CD8-positive, alpha-beta memory T cell (primary cell): ENCODE measurements at regions not wholly inside any gene's neighbourhood (a gene's known extent, or its start where the extent isn't known, plus 50 kb on each side); places are given as distances from the start of the nearest gene placed in this dataset.

Source experiments
- CTCF ChIA-PET: fragments of 350-600 bp; sonication (Branson Sonifier 250); formaldehyde crosslinking; loops from one replicate; lab custom pipeline; 2021; ENCODE audit warnings: antibody characterized with exemption; lab: Charles Lee
- POLR2A ChIA-PET: fragments of 350-600 bp; sonication (Branson Sonifier 250); formaldehyde crosslinking; loops from one replicate; lab custom pipeline; 2021; ENCODE audit warnings: antibody characterized with exemption; lab: Charles Lee
- DNase-seq, 5 donors: peaks; one replicate each; pipeline versions ENCODE4 v3.0.0 to v3.0.0-alpha.2; 2020 to 2022; ENCODE audit warnings: mixed read lengths in 1 of 5
- H3K27ac ChIP-seq: one replicate; pipeline ENCODE4 v1.7.0; 2013; ENCODE audit warnings: low read depth, mild to moderate bottlenecking, low read length, moderate library complexity
- H3K27me3 ChIP-seq: 2 replicates; pipeline ENCODE4 v1.7.0; 2013; ENCODE audit warnings: low read length, mild to moderate bottlenecking; ENCODE audit not compliant: insufficient read depth, poor library complexity, severe bottlenecking
- H3K36me3 ChIP-seq: 2 replicates; pipeline ENCODE4 v1.7.0; 2013; ENCODE audit warnings: mild to moderate bottlenecking, low read length, moderate library complexity; ENCODE audit not compliant: insufficient read depth
- H3K4me1 ChIP-seq: 2 replicates; pipeline ENCODE4 v1.7.0; 2013; ENCODE audit warnings: mild to moderate bottlenecking, low read length, moderate library complexity; ENCODE audit not compliant: insufficient read depth
- H3K4me3 ChIP-seq: 2 replicates; pipeline ENCODE4 v1.7.0; 2013; ENCODE audit warnings: mild to moderate bottlenecking, low read length
- H3K9me3 ChIP-seq: 2 replicates; pipeline ENCODE4 v1.7.0; 2013; ENCODE audit warnings: mild to moderate bottlenecking, low read length
- H3K27ac Mint-ChIP-seq, 8 donors: one replicate each; pipeline ENCODE4 v1.8.0; 2020 to 2021; ENCODE audit warnings: mixed read lengths in 8 of 8, mild to moderate bottlenecking in 6 of 8, inconsistent platforms in 3 of 8, moderate library complexity in 3 of 8
- H3K27me3 Mint-ChIP-seq, 2 donors: one replicate each; pipeline ENCODE4 v1.8.0; 2020 to 2021; ENCODE audit warnings: mixed read lengths in 2 of 2, mild to moderate bottlenecking in 1 of 2, moderate library complexity in 1 of 2
- H3K36me3 Mint-ChIP-seq, 3 donors: one replicate each; pipeline ENCODE4 v1.8.0; 2020 to 2021; ENCODE audit warnings: mixed read lengths in 3 of 3, inconsistent platforms in 1 of 3, mild to moderate bottlenecking in 1 of 3
- H3K4me1 Mint-ChIP-seq, 3 donors: one replicate each; pipeline ENCODE4 v1.8.0; 2020 to 2021; ENCODE audit warnings: mixed read lengths in 3 of 3, inconsistent platforms in 1 of 3, mild to moderate bottlenecking in 1 of 3
- H3K4me3 Mint-ChIP-seq, 7 donors: one replicate each; pipeline ENCODE4 v1.8.0; 2020 to 2021; ENCODE audit warnings: mixed read lengths in 7 of 7, mild to moderate bottlenecking in 6 of 7, moderate library complexity in 4 of 7, inconsistent platforms in 2 of 7
- H3K9me3 Mint-ChIP-seq, 5 donors: one replicate each; pipeline ENCODE4 v1.8.0; 2020 to 2022; ENCODE audit warnings: mixed read lengths in 5 of 5, mild to moderate bottlenecking in 3 of 5, moderate library complexity in 2 of 5, inconsistent platforms in 1 of 5

DNA sequence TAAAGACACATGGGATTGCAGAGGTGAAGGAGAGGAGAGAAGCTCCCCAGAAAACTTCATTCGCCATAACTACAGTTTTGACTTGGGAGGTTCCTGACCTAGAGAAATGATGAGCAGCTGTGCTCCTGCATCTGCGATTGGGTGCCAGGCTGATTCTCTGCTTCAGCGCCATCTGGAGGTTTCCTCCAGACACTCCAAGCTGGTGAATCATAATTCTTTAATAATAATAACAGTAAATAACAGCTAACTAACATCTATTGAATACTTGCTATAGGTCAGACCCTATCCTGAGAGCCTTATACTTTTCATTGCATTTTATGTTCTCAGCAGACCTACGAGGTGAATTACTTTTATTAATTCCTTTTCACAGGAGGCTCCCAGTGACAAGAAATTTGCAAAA is 575.8 kb downstream of the TOX3 start:
- DNase-seq: no peak

DNA sequence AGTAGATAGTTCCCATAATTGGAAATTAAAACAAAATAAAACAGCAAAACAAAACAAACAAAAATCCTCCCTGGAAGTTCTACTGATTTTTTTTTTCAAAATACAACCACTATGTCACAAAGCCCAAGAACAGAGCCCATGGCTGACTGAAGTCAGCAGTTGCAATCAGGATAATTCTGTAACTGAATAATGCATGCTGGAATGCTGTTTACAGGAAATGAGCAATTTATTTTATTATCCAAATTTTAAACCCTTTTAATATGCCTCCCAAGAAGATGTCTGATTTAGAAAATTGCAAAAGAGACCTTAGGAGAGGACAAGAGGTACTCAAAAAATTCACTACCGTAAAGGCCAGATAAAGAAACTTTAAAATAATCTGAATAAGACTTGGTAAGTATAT is 578.2 kb downstream of the TOX3 start:
- peaks cover 5 to 31% (median 8%) of the 10 kb centered on the region in 5 donors for H3K9me3 Mint-ChIP-seq

More for the DNA sequence above, 575.8 kb downstream of the TOX3 start:
- Histone ChIP-seq H3K4me3 (no peak overlapping the region), H3K9me3 (no peaks in the 10 kb centered on the region), H3K27ac (no peak overlapping the region), H3K36me3 (no peaks in the 10 kb centered on the region), H3K27me3 (no peaks in the 10 kb centered on the region), H3K4me1 (no peaks in the 10 kb centered on the region)
- Mint-ChIP-seq H3K4me3 (no peak overlapping the region), H3K9me3 (peaks cover 5 to 23% (median 6%) of the 10 kb centered on the region in 5 donors), H3K27me3 (peaks cover 0 to 1% of the 10 kb centered on the region in 2 donors), H3K36me3 (no peaks in the 10 kb centered on the region), H3K4me1 (no peaks in the 10 kb centered on the region), H3K27ac (no peak overlapping the region)
- POLR2A ChIA-PET: no interaction called here
- CTCF ChIA-PET: no interaction called here

DNA sequence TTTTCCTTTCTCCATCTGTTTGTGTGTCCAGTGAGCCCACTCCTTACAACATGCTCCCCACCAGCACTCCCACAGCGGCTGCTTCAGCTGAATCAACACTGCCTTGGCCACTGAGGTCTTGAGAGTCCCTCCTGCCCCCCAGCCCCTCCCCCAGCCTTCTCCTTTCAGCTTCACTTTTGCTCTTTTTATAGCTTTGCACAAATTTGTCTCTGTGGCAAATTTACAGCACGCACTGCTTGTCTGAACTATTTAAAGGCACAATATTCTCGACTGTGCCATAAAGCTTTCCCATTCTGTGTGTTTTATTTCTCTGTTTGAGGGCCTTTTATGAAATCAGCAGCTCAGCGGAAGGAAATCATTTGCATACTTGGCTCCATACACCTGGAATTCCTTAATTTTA is 579.3 kb downstream of the TOX3 start:
- Mint-ChIP-seq H3K4me1 (no peaks in the 10 kb centered on the region), H3K9me3 (peaks cover 3 to 31% (median 6%) of the 10 kb centered on the region in 5 donors), H3K27ac (no peak overlapping the region), H3K27me3 (no peaks in the 10 kb centered on the region), H3K36me3 (no peaks in the 10 kb centered on the region), H3K4me3 (no peak overlapping the region)
- no peak for DNase-seq
- Histone ChIP-seq H3K4me1 (no peaks in the 10 kb centered on the region), H3K36me3 (no peaks in the 10 kb centered on the region), H3K27me3 (no peaks in the 10 kb centered on the region), H3K4me3 (no peak overlapping the region), H3K27ac (no peak overlapping the region), H3K9me3 (no peaks in the 10 kb centered on the region)
- CTCF ChIA-PET: no interaction called here
- POLR2A ChIA-PET: no interaction called here

More for the DNA sequence above, 578.2 kb downstream of the TOX3 start:
- Histone ChIP-seq H3K36me3 (no peaks in the 10 kb centered on the region), H3K27ac (no peak overlapping the region), H3K9me3 (no peaks in the 10 kb centered on the region), H3K4me1 (no peaks in the 10 kb centered on the region), H3K4me3 (no peak overlapping the region), H3K27me3 (no peaks in the 10 kb centered on the region)
- DNase-seq: no peak
- ChIA-PET CTCF (no interaction called here), POLR2A (no interaction called here)
- H3K4me1 Mint-ChIP-seq: no peaks in the 10 kb centered on the region
- H3K27me3 Mint-ChIP-seq: peaks cover 0 to 1% of the 10 kb centered on the region in 2 donors
- H3K4me3 Mint-ChIP-seq: no peak overlapping the region
- no peaks in the 10 kb centered on the region for H3K36me3 Mint-ChIP-seq
- no peak overlapping the region for H3K27ac Mint-ChIP-seq

DNA sequence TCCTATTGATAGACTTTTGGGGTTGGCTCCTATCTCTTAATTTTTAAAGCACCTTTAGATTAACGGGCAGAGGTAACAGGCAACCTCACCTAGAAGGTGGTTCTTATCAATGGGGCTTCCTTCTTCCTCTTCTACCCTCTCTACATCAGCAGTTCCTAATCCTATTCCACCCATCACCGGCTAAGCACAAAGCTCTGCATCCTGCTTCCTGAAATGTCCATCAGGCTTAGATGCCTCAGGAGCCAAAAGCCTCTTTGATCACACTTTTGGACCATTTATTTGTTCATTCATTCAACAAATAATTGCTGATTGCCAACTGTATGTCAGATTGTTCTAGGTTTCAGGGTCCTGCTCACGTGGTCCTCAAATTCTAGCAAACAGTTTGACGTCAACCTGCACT is 586.0 kb downstream of the TOX3 start:
- Mint-ChIP-seq H3K27ac (no peak overlapping the region), H3K4me1 (no peaks in the 10 kb centered on the region), H3K27me3 (peaks cover 0 to 2% of the 10 kb centered on the region in 2 donors), H3K36me3 (no peaks in the 10 kb centered on the region), H3K9me3 (peaks cover 2 to 13% (median 5%) of the 10 kb centered on the region in 5 donors), H3K4me3 (no peak overlapping the region)
- DNase-seq: no peak
- no peaks in the 10 kb centered on the region for H3K4me1 ChIP-seq
- no peaks in the 10 kb centered on the region for H3K9me3 ChIP-seq
- no peaks in the 10 kb centered on the region for H3K36me3 ChIP-seq
- ChIA-PET CTCF (no interaction called here), POLR2A (no interaction called here)
- H3K27ac ChIP-seq: no peak overlapping the region
- no peaks in the 10 kb centered on the region for H3K27me3 ChIP-seq
- H3K4me3 ChIP-seq: no peak overlapping the region

DNA sequence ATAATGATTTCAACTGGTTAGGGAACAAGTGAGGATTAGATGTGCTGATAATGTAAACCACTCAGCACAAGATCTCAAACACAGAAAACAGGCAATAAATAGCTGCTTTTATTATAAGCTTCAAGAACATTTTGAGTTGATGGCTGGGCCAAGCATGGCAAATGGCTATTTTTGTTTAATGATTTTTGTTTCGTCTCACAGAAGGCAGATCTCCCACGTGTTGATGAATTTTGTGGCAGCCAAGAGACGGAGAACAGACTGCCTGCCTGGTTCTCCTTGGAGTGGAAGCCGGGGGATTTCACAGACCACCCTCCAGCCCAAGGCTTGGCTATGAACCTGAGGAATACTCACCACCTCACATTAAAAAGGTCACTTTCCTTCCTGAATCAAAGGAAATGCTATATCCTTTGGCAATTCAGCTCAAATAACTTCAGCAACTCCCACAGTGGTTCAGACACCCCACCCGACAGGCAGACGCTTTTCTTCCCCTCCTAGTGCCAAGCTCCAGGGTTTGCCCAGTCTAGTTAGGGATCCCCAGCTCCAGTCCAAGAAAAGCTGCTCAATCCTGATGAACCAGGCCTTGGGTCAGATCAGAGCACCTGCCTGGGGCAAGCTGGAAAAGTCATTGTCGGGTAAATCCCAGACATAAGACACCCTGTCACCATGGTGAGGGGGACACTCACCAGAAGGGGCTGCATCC is 593.5 kb downstream of the TOX3 start:
- ChIA-PET CTCF (no interaction called here), POLR2A (no interaction called here)
- H3K4me1 ChIP-seq: no peaks in the 10 kb centered on the region
- H3K4me3 ChIP-seq: no peak overlapping the region
- no peaks in the 10 kb centered on the region for H3K4me1 Mint-ChIP-seq
- H3K27me3 ChIP-seq: no peaks in the 10 kb centered on the region
- H3K27me3 Mint-ChIP-seq: peaks cover 0 to 2% of the 10 kb centered on the region in 2 donors
- H3K27ac ChIP-seq: no peak overlapping the region
- H3K36me3 ChIP-seq: no peaks in the 10 kb centered on the region
- no peak overlapping the region for H3K27ac Mint-ChIP-seq
- H3K4me3 Mint-ChIP-seq: no peak overlapping the region
- no peaks in the 10 kb centered on the region for H3K9me3 ChIP-seq
- peaks cover 0 to 15% (median 2%) of the 10 kb centered on the region in 5 donors for H3K9me3 Mint-ChIP-seq
- H3K36me3 Mint-ChIP-seq: no peaks in the 10 kb centered on the region
- DNase-seq: no peak

DNA sequence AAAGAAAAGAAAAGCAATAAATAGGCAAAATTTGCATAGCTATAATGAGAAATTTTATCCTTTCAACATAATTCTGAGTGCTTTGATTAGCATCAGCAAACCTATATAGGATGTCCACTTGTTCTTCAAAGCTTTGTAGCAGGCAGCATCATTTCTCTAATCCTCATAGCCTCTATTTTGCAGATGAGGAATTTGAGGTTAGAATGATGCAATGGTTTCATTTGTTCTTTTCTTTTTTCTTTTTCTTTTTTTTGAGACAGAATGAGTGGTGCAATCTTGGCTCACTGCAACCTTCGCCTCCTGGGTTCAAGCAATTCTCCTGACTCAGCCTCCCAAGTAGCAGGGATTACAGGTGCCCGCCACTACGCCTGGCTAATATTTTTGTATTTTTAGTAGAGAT is 594.4 kb downstream of the TOX3 start:
- Mint-ChIP-seq H3K36me3 (no peaks in the 10 kb centered on the region), H3K4me3 (no peak overlapping the region), H3K27me3 (peaks cover 0 to 2% of the 10 kb centered on the region in 2 donors), H3K9me3 (peaks cover 0 to 15% (median 0%) of the 10 kb centered on the region in 5 donors), H3K4me1 (no peaks in the 10 kb centered on the region), H3K27ac (no peak overlapping the region)
- POLR2A ChIA-PET: no interaction called here
- H3K9me3 ChIP-seq: no peaks in the 10 kb centered on the region
- H3K4me1 ChIP-seq: no peaks in the 10 kb centered on the region
- CTCF ChIA-PET: no interaction called here
- no peak for DNase-seq
- no peaks in the 10 kb centered on the region for H3K36me3 ChIP-seq
- H3K27me3 ChIP-seq: no peaks in the 10 kb centered on the region
- no peak overlapping the region for H3K4me3 ChIP-seq
- no peak overlapping the region for H3K27ac ChIP-seq

DNA sequence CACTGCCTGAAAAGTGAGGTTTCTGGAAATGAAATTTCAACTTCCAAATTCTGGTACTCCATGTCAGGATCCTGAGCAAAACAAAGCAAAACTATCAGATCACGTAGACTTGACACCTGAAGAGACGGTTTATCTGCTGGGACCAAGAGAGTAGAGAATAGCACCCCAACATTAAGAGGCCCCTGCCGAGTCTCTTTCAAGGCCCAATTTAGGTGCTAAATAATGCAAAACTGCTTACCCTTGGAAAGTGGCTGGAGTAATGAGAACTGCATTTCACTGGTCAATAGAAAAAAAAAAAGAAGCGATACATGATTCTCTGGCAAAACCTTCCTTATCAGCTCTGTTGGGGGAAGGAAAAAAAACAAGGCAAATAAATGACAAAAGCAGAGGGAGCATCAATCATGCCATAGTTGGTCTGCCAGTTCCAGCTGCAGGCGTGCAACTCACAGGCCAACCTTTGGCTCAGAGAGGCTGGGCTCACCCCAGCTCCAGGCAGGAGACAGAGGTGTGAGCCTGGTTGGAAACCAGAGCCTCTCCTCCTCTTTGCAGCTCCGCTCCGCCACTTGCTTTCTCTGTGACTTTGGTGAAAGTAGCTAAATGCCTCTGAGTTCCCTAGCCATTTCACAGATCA is 595.2 kb downstream of the TOX3 start:
- Mint-ChIP-seq H3K27me3 (peaks cover 0 to 2% of the 10 kb centered on the region in 2 donors), H3K27ac (no peak overlapping the region)

DNA sequence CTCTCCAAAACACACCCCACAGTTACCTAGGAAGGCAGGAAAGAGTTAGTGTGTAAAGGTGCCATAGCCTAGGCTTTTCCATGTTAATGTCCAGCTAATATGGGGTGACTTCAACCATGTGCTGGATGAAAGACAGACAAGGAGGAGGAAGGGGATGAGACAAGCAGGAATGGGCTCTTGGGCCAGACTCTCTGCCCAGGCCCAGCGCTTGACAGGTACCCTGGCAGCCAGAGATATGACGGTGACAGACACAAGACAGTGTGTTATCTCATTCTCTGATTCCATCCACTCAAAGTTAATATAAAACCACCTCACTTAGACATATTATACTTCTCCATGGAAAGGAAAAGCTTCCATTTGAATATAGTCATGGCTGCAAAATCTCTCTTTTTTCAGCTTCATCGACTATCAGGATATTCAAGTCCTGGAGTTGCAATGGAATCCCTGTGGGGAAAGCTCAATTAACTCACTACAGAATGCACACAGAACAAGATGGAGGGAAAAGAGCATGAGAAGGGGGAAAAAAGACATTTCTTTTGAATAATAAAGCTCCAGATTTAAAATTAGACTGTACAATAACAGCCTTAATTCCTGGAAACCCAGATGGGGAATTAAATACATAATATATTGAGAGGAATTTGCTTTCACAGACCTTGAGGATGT is 596.7 kb downstream of the TOX3 start:
- Histone ChIP-seq H3K36me3 (no peaks in the 10 kb centered on the region), H3K27ac (no peak overlapping the region), H3K27me3 (no peaks in the 10 kb centered on the region), H3K9me3 (no peaks in the 10 kb centered on the region), H3K4me3 (no peak overlapping the region), H3K4me1 (no peaks in the 10 kb centered on the region)
- ChIA-PET CTCF (no interaction called here), POLR2A (no interaction called here)
- peaks cover 0 to 2% of the 10 kb centered on the region in 2 donors for H3K27me3 Mint-ChIP-seq
- no peaks in the 10 kb centered on the region for H3K36me3 Mint-ChIP-seq
- no peak for DNase-seq
- no peak overlapping the region for H3K4me3 Mint-ChIP-seq
- H3K4me1 Mint-ChIP-seq: no peaks in the 10 kb centered on the region
- H3K27ac Mint-ChIP-seq: no peak overlapping the region
- peaks cover 0 to 10% (median 0%) of the 10 kb centered on the region in 5 donors for H3K9me3 Mint-ChIP-seq

More for the DNA sequence above, 595.2 kb downstream of the TOX3 start:
- no peaks in the 10 kb centered on the region for H3K27me3 ChIP-seq
- H3K9me3 ChIP-seq: no peaks in the 10 kb centered on the region
- no peaks in the 10 kb centered on the region for H3K36me3 ChIP-seq
- Mint-ChIP-seq H3K36me3 (no peaks in the 10 kb centered on the region), H3K4me3 (no peak overlapping the region), H3K4me1 (no peaks in the 10 kb centered on the region), H3K9me3 (peaks cover 0 to 15% (median 0%) of the 10 kb centered on the region in 5 donors)
- POLR2A ChIA-PET: no interaction called here
- no peak for DNase-seq
- CTCF ChIA-PET: no interaction called here
- H3K27ac ChIP-seq: no peak overlapping the region
- no peak overlapping the region for H3K4me3 ChIP-seq
- no peaks in the 10 kb centered on the region for H3K4me1 ChIP-seq
